IPS-15b (cell line): ENCODE measurements at regions not wholly inside any gene's neighbourhood (a gene's known extent, or its start where the extent isn't known, plus 50 kb on each side); places are given as distances from the start of the nearest gene placed in this dataset.

ENCODE experiments used
- H3K27me3 ChIP-seq: one replicate; pipeline ENCODE4 v1.6.1; 2013; ENCODE audit warnings: low read length; ENCODE audit not compliant: control insufficient read depth, insufficient read depth
- H3K36me3 ChIP-seq: one replicate; pipeline ENCODE4 v1.6.1; 2013; ENCODE audit warnings: low read length; ENCODE audit not compliant: control insufficient read depth, insufficient read depth
- H3K4me1 ChIP-seq: one replicate; pipeline ENCODE4 v1.6.1; 2013; ENCODE audit warnings: mild to moderate bottlenecking, low read length; ENCODE audit not compliant: control insufficient read depth, insufficient read depth
- H3K4me3 ChIP-seq: one replicate; pipeline ENCODE4 v1.5.1; 2013; ENCODE audit warnings: low read depth, low read length
- H3K9ac ChIP-seq: one replicate; pipeline ENCODE4 v1.6.1; 2013; ENCODE audit warnings: low read depth, mild to moderate bottlenecking, low read length
- H3K9me3 ChIP-seq: one replicate; pipeline ENCODE4 v1.6.1; 2013; ENCODE audit warnings: mild to moderate bottlenecking, low read length; ENCODE audit not compliant: control insufficient read depth, insufficient read depth

GRCh38 chr16:80142281-80142680 lies 398.5 kb upstream of the DYNLRB2 start:
- H3K9ac ChIP-seq, result no peak overlapping the region
- no peaks in the 10 kb centered on the region for H3K4me1 ChIP-seq
- no peaks in the 10 kb centered on the region for H3K9me3 ChIP-seq
- no peaks in the 10 kb centered on the region for H3K27me3 ChIP-seq
- H3K4me3 ChIP-seq, result no peak overlapping the region
- H3K36me3 ChIP-seq, result no peaks in the 10 kb centered on the region

- Histone ChIP-seq H3K9ac (no peak overlapping the region), H3K9me3 (no peaks in the 10 kb centered on the region), H3K4me3 (no peak overlapping the region), H3K27me3 (no peaks in the 10 kb centered on the region), H3K4me1 (no peaks in the 10 kb centered on the region), H3K36me3 (no peaks in the 10 kb centered on the region)
Observed at GRCh38 chr16:80129791-80130190, 411.0 kb upstream of the DYNLRB2 start.

- Histone ChIP-seq H3K9ac (no peak overlapping the region), H3K4me1 (no peaks in the 10 kb centered on the region), H3K36me3 (no peaks in the 10 kb centered on the region), H3K27me3 (no peaks in the 10 kb centered on the region), H3K9me3 (no peaks in the 10 kb centered on the region), H3K4me3 (no peak overlapping the region)
Observed at GRCh38 chr16:80125677-80126076, 415.1 kb upstream of the DYNLRB2 start.

- Histone ChIP-seq H3K4me3 (no peak overlapping the region), H3K4me1 (no peaks in the 10 kb centered on the region), H3K36me3 (no peaks in the 10 kb centered on the region), H3K9me3 (no peaks in the 10 kb centered on the region), H3K9ac (no peak overlapping the region), H3K27me3 (no peaks in the 10 kb centered on the region)
Observed at GRCh38 chr16:80123189-80123588, 417.6 kb upstream of the DYNLRB2 start.

GRCh38 chr16:80122115-80122514 lies 418.7 kb upstream of the DYNLRB2 start:
- H3K9me3 ChIP-seq, result no peaks in the 10 kb centered on the region
- H3K4me1 ChIP-seq, result no peaks in the 10 kb centered on the region
- H3K9ac ChIP-seq, result no peak overlapping the region
- no peaks in the 10 kb centered on the region for H3K27me3 ChIP-seq
- no peaks in the 10 kb centered on the region for H3K36me3 ChIP-seq
- no peak overlapping the region for H3K4me3 ChIP-seq

- Histone ChIP-seq H3K9me3 (no peaks in the 10 kb centered on the region), H3K9ac (no peak overlapping the region), H3K27me3 (no peaks in the 10 kb centered on the region), H3K4me1 (no peaks in the 10 kb centered on the region), H3K4me3 (no peak overlapping the region), H3K36me3 (no peaks in the 10 kb centered on the region)
Observed at GRCh38 chr16:80121522-80121909, 419.3 kb upstream of the DYNLRB2 start.

- no peaks in the 10 kb centered on the region for H3K4me1 ChIP-seq
- H3K9me3 ChIP-seq, result no peaks in the 10 kb centered on the region
- H3K4me3 ChIP-seq, result no peak overlapping the region
- no peaks in the 10 kb centered on the region for H3K27me3 ChIP-seq
- no peaks in the 10 kb centered on the region for H3K36me3 ChIP-seq
- H3K9ac ChIP-seq, result no peak overlapping the region
Observed at GRCh38 chr16:80120899-80121521, 419.8 kb upstream of the DYNLRB2 start.

- no peak overlapping the region for H3K4me3 ChIP-seq
- H3K9ac ChIP-seq, result no peak overlapping the region
- no peaks in the 10 kb centered on the region for H3K4me1 ChIP-seq
- no peaks in the 10 kb centered on the region for H3K27me3 ChIP-seq
- no peaks in the 10 kb centered on the region for H3K36me3 ChIP-seq
- no peaks in the 10 kb centered on the region for H3K9me3 ChIP-seq
Observed at GRCh38 chr16:80117556-80118130, 423.1 kb upstream of the DYNLRB2 start.

GRCh38 chr16:80116711-80117110 lies 424.1 kb upstream of the DYNLRB2 start:
- no peaks in the 10 kb centered on the region for H3K27me3 ChIP-seq
- no peak overlapping the region for H3K4me3 ChIP-seq
- no peak overlapping the region for H3K9ac ChIP-seq
- H3K9me3 ChIP-seq, result no peaks in the 10 kb centered on the region
- H3K36me3 ChIP-seq, result no peaks in the 10 kb centered on the region
- no peaks in the 10 kb centered on the region for H3K4me1 ChIP-seq

- Histone ChIP-seq H3K4me3 (no peak overlapping the region), H3K9me3 (no peaks in the 10 kb centered on the region), H3K9ac (no peak overlapping the region), H3K4me1 (no peaks in the 10 kb centered on the region), H3K36me3 (no peaks in the 10 kb centered on the region), H3K27me3 (no peaks in the 10 kb centered on the region)
Observed at GRCh38 chr16:80114699-80115098, 426.1 kb upstream of the DYNLRB2 start.

- no peaks in the 10 kb centered on the region for H3K4me1 ChIP-seq
- no peak overlapping the region for H3K4me3 ChIP-seq
- no peaks in the 10 kb centered on the region for H3K9me3 ChIP-seq
- H3K27me3 ChIP-seq, result no peaks in the 10 kb centered on the region
- no peak overlapping the region for H3K9ac ChIP-seq
- H3K36me3 ChIP-seq, result no peaks in the 10 kb centered on the region
Observed at GRCh38 chr16:80113873-80114574, 426.8 kb upstream of the DYNLRB2 start.

GRCh38 chr16:80109581-80109980 lies 431.2 kb upstream of the DYNLRB2 start:
- H3K36me3 ChIP-seq, result no peaks in the 10 kb centered on the region
- H3K4me3 ChIP-seq, result no peak overlapping the region
- H3K27me3 ChIP-seq, result no peaks in the 10 kb centered on the region
- H3K4me1 ChIP-seq, result no peaks in the 10 kb centered on the region
- H3K9me3 ChIP-seq, result no peaks in the 10 kb centered on the region
- no peak overlapping the region for H3K9ac ChIP-seq
